GM12875 (cell line): ENCODE measurements at regions not wholly inside any gene's neighbourhood (a gene's known extent, or its start where the extent isn't known, plus 50 kb on each side); places are given as distances from the start of the nearest gene placed in this dataset.

ENCODE experiments used
- H3K4me3 ChIP-seq: one replicate; pipeline ENCODE4 v1.5.1; 2011; ENCODE audit warnings: low read depth, low read length, control low read depth
- CTCF ChIP-seq: IDR thresholded peaks from 2 replicates; pipeline ENCODE4 v1.5.1; 2011; ENCODE audit warnings: low read depth, mild to moderate bottlenecking, control low read depth, inconsistent platforms, low read length, moderate library complexity, borderline replicate concordance; ENCODE audit not compliant: insufficient read depth

GRCh38 chr9:113795811-113796392 is 80.2 kb upstream of the ZNF618 start:
- no peak for TF ChIP-seq CTCF

GRCh38 chr9:113796646-113797426 is 79.3 kb upstream of the ZNF618 start:
- no peak overlapping the region for H3K4me3 ChIP-seq
- no peak for TF ChIP-seq CTCF

More at GRCh38 chr9:113795811-113796392, 80.2 kb upstream of the ZNF618 start:
- no peak overlapping the region for H3K4me3 ChIP-seq

DNA sequence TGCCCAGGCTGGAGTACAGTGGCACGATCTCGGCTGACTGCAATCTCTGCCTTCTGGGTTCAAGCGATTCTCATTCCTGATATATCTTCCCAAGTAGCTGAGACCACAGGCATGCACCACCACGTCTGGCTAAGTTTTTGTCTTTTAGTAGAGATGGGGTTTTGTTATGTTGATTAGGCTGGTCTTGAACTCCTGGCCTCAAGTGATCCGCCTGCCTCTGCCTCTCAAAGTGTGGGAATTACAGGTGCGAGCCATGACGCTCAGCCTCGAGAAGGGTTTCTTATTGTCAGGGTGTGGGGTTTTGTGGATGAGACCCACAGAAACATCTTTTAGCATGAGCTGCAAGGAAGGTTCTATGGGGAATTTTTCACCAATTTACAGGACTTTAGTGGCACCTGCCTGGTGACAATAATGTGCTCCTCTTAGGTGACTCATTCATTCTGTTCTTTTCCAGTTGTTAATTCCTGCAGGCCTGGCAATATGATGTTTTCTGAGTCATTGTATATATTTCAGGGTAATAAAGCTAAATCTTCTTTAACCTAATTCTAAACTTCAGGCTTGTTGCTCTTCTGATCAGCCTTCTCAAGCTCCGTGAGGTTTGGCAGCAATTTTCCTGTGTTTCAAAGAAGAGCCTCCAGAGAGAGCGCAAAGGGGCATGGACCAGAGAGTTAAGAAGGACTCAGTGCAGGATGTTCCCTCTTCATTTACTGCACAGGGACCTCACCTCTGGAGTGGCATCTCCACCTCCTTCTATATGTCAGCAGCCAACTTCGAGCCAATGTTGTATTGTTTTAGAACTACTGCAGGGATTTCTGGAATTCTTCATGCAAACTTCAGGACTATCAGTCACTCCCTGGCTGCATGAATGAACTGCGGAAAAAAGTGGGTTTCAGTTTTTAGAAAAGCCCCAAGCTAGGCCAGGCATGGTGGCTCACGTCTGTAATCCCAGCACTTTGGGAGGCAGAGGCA is 77.8 kb upstream of the ZNF618 start:
- no peak overlapping the region for H3K4me3 ChIP-seq
- TF ChIP-seq CTCF: no peak

GRCh38 chr9:113800276-113800675 is 75.8 kb upstream of the ZNF618 start:
- no peak for TF ChIP-seq CTCF
- no peak overlapping the region for H3K4me3 ChIP-seq

DNA sequence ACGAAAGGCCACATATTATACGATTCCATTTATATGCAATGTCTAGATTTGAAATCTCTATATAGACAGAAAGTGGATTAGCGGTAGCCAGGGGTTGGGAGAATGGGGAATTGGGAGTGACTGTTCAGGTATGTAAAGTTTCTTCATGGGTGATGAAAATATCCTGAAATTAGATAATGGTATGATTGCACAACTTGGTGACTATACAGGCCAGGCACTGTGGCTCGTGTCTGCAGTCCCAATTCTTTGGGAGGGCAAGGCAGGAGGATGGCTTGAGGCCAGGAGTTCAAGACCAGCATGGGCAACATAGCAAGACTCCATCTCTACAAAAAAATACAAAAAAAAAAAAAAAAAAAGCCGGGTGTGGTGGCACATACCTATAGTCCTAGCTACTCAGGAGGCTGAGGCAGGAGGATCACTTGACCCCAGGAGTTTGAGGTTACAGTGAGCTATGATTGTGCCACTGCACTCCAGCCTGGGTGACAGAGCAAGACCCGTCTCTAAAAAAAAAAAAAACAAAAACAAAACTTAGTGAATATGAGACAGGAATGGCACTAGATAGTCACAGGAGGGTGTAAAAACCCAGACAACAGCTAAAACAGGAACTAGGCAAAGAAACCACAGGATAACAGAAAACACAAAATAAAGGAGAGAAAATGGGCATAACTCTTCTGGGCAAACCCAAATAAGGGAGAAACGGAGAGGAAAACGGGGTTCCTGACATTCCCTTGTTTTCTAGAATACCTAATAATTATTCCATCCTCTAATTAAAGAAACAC is 72.1 kb upstream of the ZNF618 start:
- no peak overlapping the region for H3K4me3 ChIP-seq
- TF ChIP-seq CTCF: no peak

- no peak for TF ChIP-seq CTCF
- H3K4me3 ChIP-seq: no peak overlapping the region
Measured at GRCh38 chr9:113805486-113806132, 70.5 kb upstream of the ZNF618 start.
